ENCODE measurements at regions not wholly inside any gene's neighbourhood (a gene's known extent, or its start where the extent isn't known, plus 50 kb on each side); places are given as distances from the start of the nearest gene placed in this dataset.

DNA sequence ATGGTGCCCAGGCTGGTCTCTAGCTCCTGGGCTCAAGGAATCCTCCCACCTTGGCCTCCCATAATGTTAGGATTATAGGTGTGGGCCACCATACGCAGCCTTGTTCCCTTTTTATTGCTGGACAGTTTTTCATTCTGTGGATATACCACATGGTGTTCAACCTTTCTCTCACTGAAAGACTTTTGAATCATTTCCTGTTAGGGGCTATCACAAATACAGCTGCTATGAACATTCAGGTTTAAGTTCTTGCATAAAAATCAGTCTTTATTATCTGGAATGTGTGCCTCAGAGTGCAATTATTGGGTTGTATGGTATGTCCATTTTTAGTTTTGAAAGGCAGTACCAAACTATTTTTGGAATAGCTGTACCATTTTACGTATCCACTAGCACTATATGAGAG lies 647.2 kb downstream of the LIG4 start:
- no peak for TF ChIP-seq CREB1 (IDR thresholded peaks at IDR 0.05)
- TF ChIP-seq CREB1 (CRISPR knock-in tag; IDR thresholded peaks at IDR 0.05): no peak
- TF ChIP-seq, protein P1, sequence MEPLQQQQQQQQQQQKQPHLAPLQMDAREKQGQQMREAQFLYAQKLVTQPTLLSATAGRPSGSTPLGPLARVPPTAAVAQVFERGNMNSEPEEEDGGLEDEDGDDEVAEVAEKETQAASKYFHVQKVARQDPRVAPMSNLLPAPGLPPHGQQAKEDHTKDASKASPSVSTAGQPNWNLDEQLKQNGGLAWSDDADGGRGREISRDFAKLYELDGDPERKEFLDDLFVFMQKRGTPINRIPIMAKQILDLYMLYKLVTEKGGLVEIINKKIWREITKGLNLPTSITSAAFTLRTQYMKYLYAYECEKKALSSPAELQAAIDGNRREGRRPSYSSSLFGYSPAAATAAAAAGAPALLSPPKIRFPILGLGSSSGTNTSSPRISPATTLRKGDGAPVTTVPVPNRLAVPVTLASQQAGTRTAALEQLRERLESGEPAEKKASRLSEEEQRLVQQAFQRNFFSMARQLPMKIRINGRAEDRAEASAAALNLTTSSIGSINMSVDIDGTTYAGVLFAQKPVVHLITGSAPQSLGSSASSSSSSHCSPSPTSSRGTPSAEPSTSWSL (CRISPR knock-in tag; IDR thresholded peaks at IDR 0.05; ENCODE audit: borderline replicate concordance): no peak
- TF ChIP-seq EZH2 (IDR thresholded peaks at IDR 0.05; ENCODE audit: borderline replicate concordance, low read depth, low read length): no peak
- TF ChIP-seq ZSCAN29 (IDR thresholded peaks at IDR 0.05): no peak

Data from K562 (cell line).